HG03565 (cell line): ENCODE measurements at regions not wholly inside any gene's neighbourhood (a gene's known extent, or its start where the extent isn't known, plus 50 kb on each side); places are given as distances from the start of the nearest gene placed in this dataset.

ENCODE experiments used
- ATAC-seq: cut with Tn5 transposase; IDR thresholded peaks from one replicate; pipeline ENCODE4 v1.9.1; 2021; ENCODE audit warnings: mild to moderate bottlenecking, moderate library complexity; ENCODE audit not compliant: unreplicated experiment

DNA sequence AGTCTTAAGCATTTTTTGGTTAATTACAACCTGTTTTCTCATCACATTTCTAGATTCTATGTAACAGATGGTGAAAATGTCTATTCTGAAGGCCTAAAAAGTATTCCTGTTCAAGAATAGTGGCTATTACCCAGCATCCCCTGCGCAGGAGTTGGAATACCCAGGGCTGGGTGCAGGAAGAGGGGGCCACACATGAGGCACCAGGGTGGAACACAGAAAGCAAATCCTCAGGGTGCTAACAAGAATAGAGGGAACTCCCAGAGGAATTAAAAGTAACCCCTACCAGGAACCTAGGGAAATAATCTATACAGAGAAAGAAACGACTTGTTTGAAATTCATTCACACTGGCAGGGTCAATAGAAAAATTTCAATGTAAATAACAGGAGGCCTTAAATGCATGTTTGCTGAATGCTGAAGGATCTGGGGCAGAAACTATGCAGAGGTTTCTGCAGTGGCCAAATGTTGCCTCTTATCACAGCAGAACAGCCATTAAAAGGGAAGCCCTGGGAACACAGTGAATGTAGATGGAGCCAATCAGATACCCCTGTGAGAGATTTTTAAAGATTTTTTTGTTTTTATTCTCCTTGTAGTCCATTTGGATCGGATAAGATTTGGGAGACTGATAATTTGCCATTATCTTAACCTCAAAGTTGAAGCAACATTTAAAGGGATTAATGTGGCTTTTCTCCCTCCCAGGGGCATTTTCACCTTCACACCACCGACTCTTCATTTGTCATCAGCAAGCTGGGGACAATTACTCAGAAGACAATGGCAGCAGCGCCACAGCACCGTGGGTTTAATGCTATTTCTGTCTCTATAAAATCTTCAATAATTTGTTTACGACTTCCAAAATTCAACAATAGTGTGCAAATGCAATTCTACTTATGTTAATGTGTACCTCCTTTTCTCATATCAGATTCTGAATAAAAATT, 196.0 kb upstream of the PSMD7 start:
- no peak for ATAC-seq

GRCh38 chr16:74099530-74099929, 197.1 kb upstream of the PSMD7 start:
- no peak for ATAC-seq

- ATAC-seq, result no peak
These were observed 201.7 kb upstream of the PSMD7 start for GRCh38 chr16:74094962-74095361.

GRCh38 chr16:74094514-74094913, 202.1 kb upstream of the PSMD7 start:
- no peak for ATAC-seq

- ATAC-seq, result no peak
These were observed 204.3 kb upstream of the PSMD7 start for GRCh38 chr16:74092336-74092735.

DNA sequence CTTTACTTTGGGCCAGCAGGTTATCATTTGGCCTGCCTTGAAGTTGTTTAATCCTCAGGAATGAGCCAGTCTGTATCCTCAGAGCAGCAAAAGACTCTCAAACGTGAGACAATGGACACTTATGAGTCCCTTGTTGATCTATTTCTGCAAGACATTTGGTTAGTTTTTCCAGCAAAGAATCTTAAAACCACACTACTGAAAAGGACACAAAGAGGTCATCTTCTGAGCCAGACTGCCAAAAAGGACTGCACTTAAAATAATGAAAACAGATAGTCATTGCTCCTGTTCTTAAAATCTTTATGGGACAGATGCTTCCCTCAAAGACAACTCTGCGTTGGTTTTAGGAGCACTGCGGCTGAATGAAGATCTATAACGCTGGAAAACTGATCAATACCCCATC, 205.7 kb upstream of the PSMD7 start:
- no peak for ATAC-seq

DNA sequence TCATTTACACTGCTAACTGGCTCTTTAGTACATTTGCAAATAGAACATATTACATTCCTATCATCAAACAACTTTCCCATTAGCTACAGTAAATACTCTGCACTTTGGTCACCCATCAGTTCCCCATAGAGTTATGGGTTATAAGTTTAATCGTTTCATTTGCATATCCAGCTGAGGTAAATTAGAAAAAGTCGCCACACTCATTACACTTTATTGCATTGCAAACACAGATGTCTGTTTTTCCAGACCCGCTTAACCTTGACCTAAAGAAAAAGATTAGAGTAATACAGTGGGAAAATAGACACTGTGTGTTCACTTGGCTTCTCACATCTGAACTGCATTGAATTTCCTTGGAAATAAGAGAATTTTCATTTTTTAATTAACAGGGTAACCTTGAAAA, 213.1 kb upstream of the PSMD7 start:
- ATAC-seq, result no peak

DNA sequence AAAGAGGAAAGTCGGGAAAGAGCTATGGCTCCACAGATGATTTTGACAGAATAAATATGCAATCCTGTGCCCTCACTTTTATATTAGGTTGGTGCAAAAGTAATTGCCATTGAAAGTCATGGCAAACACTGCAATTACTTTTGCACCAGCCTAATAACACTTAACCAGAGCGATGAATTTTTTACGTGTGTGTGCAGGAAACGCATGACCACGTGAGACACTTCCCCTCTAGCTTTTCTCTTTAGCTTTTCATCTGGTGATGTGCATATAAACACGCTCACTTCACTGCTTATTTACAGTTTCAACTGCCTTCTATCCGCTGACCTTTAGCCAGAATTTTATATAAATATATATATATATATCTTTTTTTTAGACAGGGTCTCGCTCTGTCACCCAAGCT, 216.3 kb upstream of the PSMD7 start:
- ATAC-seq, result no peak

GRCh38 chr16:74079232-74079586, 217.4 kb upstream of the PSMD7 start:
- ATAC-seq, result peak; percentile 47

DNA sequence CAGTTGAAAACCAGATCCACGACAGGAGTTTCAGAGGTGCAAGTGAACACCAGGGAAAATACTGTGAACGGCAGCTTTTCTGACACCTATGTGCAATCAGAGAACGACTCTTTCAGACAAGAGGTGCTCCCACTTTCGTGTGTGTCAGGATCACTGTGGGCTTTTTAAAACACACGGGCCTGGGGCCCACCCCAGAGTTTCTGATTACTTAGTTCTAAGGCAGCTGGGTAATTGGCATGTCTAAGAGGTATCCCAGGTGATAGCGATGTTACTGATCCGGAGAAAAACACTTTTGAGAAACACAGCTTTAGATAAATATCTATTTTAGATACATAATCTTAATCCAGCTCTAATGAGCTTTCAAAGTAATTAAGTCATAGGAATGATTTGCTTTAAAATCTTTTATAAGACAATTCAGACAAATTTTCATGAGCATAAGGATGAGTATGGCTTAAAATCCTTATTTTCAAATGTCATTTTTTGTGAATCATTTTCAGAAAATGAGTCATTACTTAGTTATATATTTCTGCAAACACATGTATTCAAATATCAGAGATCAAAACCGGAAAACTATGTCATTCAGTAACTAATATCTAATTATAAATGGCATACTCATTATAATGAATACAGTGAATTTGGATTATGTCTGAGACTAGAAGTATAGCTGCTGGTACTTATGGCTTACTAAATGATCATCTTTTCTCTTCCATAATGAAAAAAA, 217.9 kb upstream of the PSMD7 start:
- peak; percentile 57 for ATAC-seq

DNA sequence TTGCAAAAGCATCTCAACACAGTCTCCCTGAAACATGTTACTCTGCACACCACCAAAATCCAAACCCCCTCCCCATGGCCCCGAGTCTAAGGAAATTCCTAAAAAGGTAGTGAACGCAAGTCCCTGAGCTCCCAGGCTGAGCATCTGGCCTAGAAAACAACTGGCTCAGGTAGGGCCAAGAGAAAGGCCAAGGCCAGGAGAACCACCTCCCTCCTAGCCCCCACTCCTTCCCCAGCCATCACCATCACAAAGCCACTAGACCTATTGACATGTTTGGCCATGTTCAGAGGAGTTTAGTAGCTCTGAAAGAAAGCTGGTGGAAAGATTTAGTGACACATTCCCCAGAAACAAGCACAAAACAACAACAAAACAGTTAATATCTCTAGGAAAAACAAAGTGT, 220.0 kb upstream of the PSMD7 start:
- no peak for ATAC-seq

DNA sequence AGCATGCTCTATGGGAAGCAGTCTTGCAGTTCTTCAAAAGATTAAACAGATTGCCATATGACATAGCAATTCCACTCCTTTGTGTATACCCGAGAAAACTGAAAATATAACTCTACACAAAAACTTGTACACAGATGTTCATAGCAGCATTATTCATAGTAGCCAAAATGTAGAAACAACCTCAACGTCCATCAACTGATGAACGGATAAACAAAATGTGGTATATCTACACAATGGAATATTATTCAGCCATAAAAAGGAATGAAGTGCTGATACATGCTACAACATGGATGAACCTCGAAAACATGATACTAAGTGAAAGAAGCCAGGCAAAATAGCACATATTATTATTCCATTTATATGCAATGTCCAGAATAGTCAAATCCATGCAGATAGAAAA, 221.2 kb upstream of the PSMD7 start:
- no peak for ATAC-seq

- no peak for ATAC-seq
These were observed 223.2 kb upstream of the PSMD7 start for GRCh38 chr16:74073456-74073855.

DNA sequence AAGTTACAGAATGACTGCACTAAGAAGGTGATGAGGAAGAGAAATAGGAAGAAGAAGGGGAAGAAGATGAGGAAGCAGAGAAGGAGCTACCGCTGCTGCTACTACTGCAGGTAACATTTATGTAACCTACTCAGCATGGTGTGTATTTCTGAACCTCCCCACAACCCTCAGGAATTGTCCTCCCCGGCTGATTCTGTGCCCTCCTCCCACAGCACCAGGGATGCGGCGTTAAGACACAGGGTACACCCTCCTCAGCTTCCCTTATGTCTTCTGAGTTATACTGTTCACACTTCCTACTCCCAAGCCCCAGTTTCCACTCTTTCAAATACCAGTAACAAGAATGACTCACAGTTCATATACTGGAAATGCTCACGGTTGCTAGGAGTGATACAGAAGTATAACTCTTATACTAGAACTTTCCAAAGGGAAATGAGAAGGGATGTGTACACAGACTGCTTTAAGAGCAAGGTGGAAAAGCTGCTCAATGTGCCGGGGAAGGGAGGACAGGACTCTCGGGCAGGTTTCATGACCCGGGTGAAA, 224.5 kb upstream of the PSMD7 start:
- ATAC-seq, result no peak

- ATAC-seq, result no peak
These were observed 226.4 kb upstream of the PSMD7 start for GRCh38 chr16:74070237-74070636.

- no peak for ATAC-seq
These were observed 232.4 kb upstream of the PSMD7 start for GRCh38 chr16:74064120-74064735.

DNA sequence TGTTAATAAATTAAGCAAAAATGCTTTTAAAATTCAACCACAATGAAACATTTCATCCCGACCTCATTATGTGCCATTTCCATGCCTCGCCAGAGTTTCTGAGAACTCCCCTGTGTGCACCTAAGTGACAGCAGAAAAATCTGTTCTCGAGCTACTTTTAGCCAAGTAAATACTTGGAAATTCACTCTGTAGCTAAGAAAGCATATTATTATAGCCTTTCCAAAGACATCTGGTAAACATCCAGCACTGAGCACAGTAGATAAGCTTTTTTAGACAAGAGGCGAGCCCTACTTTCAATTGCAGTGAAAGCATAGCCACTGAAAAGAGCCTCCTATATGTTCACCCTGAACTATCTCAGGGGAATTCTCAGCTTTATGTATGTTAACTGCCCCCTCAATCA, 242.8 kb upstream of the PSMD7 start:
- ATAC-seq, result no peak

GRCh38 chr16:74053312-74053711, 243.3 kb upstream of the PSMD7 start:
- ATAC-seq, result no peak

DNA sequence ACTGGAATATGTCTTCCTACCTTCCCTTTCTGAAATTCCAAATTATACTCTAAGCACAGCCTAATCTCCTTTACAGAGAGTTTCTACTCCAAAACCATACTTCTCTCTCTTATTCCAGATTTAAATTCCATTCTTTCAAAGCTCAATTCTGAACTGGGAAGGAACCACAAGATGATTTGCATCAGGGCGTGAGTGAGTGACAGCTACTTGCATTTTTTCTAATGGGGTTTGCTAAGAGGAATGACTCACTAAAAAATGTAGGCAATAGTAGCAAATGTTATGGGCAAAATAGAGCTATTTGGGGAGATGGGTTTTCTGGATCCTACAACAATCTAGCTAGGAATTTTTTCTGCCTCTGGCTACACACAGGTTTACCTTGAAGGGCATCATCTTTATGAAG, 244.6 kb upstream of the PSMD7 start:
- ATAC-seq, result no peak

GRCh38 chr16:74049027-74049426, 247.6 kb upstream of the PSMD7 start:
- ATAC-seq, result no peak

GRCh38 chr16:74046524-74046923, 250.1 kb upstream of the PSMD7 start:
- ATAC-seq, result no peak

- ATAC-seq, result no peak
These were observed 251.1 kb upstream of the PSMD7 start for GRCh38 chr16:74045513-74045912.
